GM21526 (cell line): ENCODE measurements at regions not wholly inside any gene's neighbourhood (a gene's known extent, or its start where the extent isn't known, plus 50 kb on each side); places are given as distances from the start of the nearest gene placed in this dataset.

Source experiments
- ATAC-seq: cut with Tn5 transposase; IDR thresholded peaks from one replicate; pipeline ENCODE4 v1.9.1; 2021; ENCODE audit warnings: moderate library complexity; ENCODE audit not compliant: unreplicated experiment, low FRiP score

DNA sequence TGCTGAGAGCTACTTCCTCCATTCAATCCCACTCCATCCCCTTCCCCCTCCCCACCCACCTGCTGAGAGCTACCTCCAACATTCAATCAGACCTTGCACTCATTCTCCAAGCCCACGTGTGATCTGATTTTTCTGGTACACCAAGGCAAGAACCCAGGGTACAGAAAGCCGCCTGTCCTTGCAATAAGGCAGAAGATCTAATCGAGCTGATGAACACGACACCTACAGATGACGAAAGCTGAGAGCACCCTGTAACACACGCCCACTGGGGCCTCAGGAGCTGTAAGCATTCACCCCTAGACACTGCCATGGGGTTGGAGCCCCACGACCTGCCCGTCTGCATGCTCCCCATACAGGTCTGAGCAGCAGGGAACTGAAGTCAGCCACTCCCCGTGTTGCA is 58.3 kb downstream of the TRIML1 start:
- ATAC-seq, result no peak

GRCh38 chr4:188198982-188199792 is 59.9 kb downstream of the TRIML1 start:
- ATAC-seq, result no peak

GRCh38 chr4:188201851-188202250 is 62.6 kb downstream of the TRIML1 start:
- no peak for ATAC-seq

DNA sequence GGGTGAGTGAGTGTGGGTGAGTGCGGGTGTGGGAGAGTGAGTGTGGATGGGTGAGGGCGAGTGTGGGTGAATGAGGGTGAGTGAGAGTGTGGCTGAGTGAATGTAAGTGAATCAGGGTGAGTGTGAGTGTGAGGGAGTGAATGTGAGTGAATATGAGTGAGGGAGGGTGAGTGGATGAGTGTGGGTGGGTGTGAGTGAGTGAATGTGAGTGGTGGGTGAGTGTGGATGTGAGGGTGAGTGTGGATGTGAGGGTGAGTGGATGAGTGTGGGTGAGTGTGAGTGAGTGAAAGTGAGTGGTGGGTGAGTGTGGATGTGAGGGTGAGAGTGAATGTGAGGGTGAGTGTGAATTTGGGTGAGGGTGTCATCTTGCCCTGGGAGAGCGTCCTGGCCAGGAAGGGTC is 67.5 kb downstream of the TRIML1 start:
- no peak for ATAC-seq

GRCh38 chr4:188214861-188215260 is 75.6 kb downstream of the TRIML1 start:
- ATAC-seq, result no peak

DNA sequence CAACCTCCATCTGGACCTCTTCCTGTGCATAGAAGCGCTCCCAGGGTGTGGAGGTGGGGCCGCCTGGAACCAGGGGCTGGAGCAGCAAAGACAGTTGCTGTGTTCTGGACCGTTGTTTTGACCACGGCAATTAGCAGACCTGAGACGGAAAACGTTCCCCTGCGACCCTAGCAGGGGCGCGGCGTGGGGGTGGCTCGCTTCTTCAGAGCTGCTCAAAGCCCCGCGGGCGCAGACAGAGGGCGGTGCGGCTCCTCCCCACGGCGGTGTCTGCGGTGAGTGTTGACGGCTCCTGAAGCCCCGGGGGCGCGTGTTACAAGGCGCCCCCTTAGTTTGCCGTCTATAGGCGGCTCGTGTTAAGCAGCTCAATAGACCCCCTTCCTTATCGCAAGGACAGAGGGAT is 79.2 kb downstream of the TRIML1 start:
- no peak for ATAC-seq

DNA sequence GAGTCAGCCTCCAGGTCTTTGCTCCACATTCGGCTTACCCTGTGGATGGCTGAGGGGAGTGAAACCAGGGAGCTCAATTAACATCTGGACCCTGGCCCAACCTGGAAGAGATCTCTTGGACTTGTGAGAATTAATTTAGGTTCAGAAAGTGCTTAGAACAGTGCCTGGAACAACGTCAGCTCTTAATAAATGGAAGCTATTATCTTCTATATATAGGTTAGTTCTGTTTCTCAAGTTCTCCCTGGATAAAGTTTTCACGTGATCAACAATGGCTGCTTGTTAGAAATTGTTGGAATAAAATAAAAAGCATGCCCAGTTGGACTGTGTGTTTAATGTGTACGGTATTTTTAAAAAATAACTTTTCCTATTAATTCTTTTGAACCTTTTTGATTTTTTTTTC is 80.8 kb downstream of the TRIML1 start:
- no peak for ATAC-seq

GRCh38 chr4:188221090-188221489 is 81.8 kb downstream of the TRIML1 start:
- no peak for ATAC-seq

- ATAC-seq, result no peak
Observed at GRCh38 chr4:188228279-188228678, 89.0 kb downstream of the TRIML1 start.

- ATAC-seq, result no peak
Observed at GRCh38 chr4:188232428-188232827, 93.2 kb downstream of the TRIML1 start.

DNA sequence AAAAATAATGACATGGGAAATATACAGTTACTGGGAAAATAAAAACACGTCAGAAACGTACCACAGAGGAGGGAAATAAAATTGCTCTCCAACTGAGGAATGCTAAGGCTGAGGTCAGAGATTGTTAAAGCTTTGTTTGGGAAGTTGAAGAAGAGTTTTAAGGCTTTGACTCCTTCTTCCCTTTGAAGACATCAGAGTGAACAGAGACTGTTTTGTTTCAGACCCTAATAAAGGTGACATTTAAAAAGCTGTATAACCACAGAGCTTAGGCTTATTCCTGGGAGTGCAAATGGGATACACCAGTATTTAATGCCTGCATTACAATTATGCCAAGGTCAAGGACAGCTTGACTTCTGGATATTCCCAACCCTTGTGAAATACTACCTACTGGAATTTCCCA is 102.8 kb downstream of the TRIML1 start:
- ATAC-seq, result no peak

DNA sequence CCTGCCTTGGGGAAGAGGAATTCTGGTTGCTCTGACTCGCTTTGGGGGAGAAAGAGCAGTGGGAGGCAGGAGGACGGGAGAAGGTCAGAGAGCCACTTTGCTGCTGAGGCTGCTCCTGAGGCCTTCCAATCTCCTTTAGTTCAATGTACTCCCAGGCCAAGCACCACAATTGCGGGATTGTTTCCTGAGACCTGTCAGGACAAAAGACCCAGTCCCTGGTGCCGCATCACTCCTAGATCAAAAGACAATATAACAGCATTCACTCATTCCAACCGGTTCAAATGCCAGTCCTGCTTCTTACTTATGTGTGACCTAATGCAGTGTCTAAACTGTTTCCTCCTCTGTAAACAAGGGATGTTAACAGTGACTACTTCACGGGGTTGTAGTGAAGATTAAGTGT is 106.4 kb downstream of the TRIML1 start:
- no peak for ATAC-seq

DNA sequence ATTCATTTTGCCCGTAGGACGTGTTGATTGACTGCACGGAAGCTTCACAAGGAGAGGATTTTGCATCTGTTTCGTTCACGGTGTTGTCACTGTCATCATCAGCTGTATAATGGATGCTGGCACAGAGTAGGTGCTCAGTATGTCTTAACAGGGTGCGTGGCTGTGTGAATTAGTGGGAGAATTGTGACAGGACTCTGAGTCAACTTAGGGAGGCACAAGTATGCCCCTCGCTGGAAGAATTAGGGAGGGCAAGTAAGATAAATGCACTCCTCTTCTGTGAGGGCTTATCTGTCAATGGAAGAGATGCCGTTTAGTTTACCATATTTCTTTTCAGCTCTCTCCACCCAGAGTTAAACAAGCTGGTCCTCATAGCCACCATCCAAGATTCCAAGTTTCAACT is 107.2 kb downstream of the TRIML1 start:
- ATAC-seq, result no peak

- ATAC-seq, result no peak
Observed at GRCh38 chr4:188254211-188254610, 115.0 kb downstream of the TRIML1 start.

GRCh38 chr4:188262464-188262863 is 123.2 kb downstream of the TRIML1 start:
- ATAC-seq, result no peak

DNA sequence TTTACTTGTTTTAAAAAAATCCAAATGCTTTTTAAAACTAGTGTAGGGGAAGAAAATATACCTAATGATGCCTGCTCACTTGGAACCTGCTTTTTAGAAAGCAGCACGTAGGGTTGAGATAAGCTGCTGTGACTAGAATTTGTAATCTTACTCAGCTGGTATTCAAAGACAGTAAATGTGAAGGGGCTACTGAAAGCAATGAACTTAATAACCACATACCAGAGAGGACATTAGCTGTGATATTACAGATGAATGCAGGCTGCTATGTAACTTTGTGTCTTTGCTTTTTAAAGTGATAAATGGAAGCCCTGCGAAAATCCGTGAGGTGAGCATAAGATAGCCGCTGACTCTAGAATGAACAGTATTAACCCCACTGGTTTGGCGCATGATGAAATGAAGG is 124.1 kb downstream of the TRIML1 start:
- no peak for ATAC-seq

- ATAC-seq, result no peak
Observed at GRCh38 chr4:188266386-188266785, 127.1 kb downstream of the TRIML1 start.

- ATAC-seq, result no peak
Observed at GRCh38 chr4:188268131-188268908, 129.1 kb downstream of the TRIML1 start.

GRCh38 chr4:188270273-188271069 is 131.2 kb downstream of the TRIML1 start:
- no peak for ATAC-seq

- no peak for ATAC-seq
Observed at GRCh38 chr4:188275686-188276085, 136.4 kb downstream of the TRIML1 start.

GRCh38 chr4:188279184-188279583 is 139.9 kb downstream of the TRIML1 start:
- ATAC-seq, result no peak
